ENCODE measurements at regions not wholly inside any gene's neighbourhood (a gene's known extent, or its start where the extent isn't known, plus 50 kb on each side); places are given as distances from the start of the nearest gene placed in this dataset.

DNA sequence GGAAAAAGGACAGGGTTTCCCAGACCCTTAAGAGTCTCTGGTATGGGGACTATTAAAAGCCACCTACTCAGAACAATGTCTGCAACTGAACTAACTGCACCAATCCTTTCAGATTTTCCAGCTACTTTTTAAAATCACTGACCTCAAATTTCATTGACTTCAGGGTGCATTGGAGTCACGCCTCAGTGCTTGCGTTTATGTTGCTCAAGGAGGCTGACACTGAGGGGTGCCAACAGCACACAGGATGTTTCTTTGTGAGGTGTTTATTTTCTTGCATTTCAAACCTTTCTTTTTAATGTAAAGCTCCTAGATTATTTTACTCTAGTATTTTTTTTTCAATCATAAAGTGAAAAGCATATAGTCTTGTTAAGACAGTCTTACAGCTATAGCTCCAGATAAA, 402.0 kb upstream of the SLC35B3 start:
- no peak for TF ChIP-seq CTCF (IDR thresholded peaks at IDR 0.05; ENCODE audit: low read depth, low read length, missing input control)
- no peak for TF ChIP-seq MAX (IDR thresholded peaks at IDR 0.05)
- TF ChIP-seq, protein P1, sequence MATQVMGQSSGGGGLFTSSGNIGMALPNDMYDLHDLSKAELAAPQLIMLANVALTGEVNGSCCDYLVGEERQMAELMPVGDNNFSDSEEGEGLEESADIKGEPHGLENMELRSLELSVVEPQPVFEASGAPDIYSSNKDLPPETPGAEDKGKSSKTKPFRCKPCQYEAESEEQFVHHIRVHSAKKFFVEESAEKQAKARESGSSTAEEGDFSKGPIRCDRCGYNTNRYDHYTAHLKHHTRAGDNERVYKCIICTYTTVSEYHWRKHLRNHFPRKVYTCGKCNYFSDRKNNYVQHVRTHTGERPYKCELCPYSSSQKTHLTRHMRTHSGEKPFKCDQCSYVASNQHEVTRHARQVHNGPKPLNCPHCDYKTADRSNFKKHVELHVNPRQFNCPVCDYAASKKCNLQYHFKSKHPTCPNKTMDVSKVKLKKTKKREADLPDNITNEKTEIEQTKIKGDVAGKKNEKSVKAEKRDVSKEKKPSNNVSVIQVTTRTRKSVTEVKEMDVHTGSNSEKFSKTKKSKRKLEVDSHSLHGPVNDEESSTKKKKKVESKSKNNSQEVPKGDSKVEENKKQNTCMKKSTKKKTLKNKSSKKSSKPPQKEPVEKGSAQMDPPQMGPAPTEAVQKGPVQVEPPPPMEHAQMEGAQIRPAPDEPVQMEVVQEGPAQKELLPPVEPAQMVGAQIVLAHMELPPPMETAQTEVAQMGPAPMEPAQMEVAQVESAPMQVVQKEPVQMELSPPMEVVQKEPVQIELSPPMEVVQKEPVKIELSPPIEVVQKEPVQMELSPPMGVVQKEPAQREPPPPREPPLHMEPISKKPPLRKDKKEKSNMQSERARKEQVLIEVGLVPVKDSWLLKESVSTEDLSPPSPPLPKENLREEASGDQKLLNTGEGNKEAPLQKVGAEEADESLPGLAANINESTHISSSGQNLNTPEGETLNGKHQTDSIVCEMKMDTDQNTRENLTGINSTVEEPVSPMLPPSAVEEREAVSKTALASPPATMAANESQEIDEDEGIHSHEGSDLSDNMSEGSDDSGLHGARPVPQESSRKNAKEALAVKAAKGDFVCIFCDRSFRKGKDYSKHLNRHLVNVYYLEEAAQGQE (IDR thresholded peaks at IDR 0.05) = no peak
- TF ChIP-seq RAD21 (IDR thresholded peaks at IDR 0.05) = no peak
- TF ChIP-seq JUND (IDR thresholded peaks at IDR 0.05) = no peak

All from liver (tissue), 3 donors.